HG02588 (cell line): ENCODE measurements at regions not wholly inside any gene's neighbourhood (a gene's known extent, or its start where the extent isn't known, plus 50 kb on each side); places are given as distances from the start of the nearest gene placed in this dataset.

Experiments used
- ATAC-seq: cut with Tn5 transposase; IDR thresholded peaks from one replicate; pipeline ENCODE4 v1.9.1; 2021; ENCODE audit warnings: mild to moderate bottlenecking, moderate library complexity; ENCODE audit not compliant: unreplicated experiment

GRCh38 chr6:81822568-81822967 is 70.1 kb upstream of the TENT5A start:
- ATAC-seq, result no peak

GRCh38 chr6:81821449-81821848 is 69.0 kb upstream of the TENT5A start:
- no peak for ATAC-seq

- ATAC-seq, result no peak
Observed at GRCh38 chr6:81820980-81821379, 68.5 kb upstream of the TENT5A start.

DNA sequence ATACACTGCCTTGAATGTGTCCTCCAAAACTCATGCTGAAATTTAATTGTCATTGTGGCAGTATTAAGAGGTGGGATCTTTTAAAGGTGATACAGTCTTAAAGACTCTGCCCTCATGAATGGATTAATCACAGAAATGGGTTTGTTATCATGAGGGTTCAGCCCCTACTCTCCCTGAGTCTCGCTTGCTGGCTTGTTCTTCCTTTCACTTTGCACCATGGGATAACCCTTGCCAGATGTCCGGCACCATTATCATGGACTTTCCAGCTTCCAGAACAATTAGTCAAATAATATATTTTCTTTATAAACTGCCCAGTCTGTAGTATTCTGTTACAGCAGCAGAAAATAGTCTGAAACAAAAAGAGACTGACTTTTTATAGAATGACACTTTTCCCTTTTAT is 67.9 kb upstream of the TENT5A start:
- no peak for ATAC-seq

- ATAC-seq, result no peak
Observed at GRCh38 chr6:81819767-81820166, 67.3 kb upstream of the TENT5A start.

DNA sequence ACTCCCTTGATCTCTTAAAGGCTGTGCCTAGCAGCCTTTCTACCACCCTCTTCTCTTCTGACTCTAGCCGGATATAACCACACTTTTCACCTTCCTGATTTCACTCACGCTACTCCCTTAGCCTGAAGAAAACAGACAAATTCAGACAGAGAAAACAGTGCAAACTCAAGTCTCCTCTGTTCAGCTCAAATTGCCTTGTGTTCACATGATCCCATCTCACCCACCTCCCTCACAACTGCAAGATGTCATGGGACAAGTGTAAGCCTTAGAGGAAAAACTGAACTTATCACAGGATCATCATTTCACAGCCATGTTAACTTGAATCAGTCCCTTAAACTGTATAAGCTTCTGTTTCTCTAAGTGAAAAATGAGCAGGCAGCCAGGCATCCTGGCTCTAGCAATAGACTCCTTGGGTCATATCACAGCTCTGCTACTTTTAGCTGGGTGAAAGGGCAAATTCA is 66.5 kb upstream of the TENT5A start:
- no peak for ATAC-seq

- ATAC-seq, result no peak
Observed at GRCh38 chr6:81816380-81816779, 63.9 kb upstream of the TENT5A start.

GRCh38 chr6:81814370-81815076 is 62.0 kb upstream of the TENT5A start:
- ATAC-seq, result no peak

DNA sequence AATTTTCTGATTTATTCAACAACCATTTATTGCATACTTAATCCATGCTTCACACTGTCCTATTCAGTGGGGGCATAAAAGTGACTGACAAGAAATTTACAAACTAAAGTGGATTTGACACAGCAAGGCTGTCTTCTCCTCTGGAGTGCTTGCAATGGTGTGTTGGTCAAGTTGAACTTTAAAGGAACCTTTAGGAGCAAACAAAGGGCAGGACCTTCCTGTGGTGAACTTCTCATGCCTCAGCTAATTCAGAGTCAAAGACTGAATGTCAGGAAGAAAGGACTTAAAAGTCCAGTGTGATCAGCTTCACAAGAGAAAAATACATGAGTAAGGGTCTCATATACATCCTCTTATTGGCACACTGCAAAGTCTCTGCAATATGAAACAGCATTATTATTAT is 60.8 kb upstream of the TENT5A start:
- no peak for ATAC-seq

DNA sequence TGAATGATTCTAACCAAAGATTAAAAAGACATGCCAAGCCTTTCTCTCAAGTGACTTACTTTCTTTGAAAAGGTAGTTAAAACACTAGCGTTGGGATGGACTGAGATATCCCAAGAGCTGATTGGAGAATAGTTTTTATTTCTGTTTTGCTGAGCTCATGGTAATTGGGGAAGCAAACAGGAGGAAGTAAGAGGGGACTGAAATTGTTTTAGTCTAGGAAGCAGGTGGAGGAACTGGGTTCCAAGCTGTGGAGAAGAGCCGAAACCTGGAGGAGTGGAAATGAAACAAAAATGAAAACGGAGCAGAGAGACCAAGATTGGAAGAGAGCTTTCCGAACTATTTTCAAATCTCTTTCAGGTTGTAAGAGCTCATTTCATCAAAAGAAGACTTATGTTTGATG is 59.9 kb upstream of the TENT5A start:
- ATAC-seq, result no peak

GRCh38 chr6:81808851-81809570 is 56.5 kb upstream of the TENT5A start:
- ATAC-seq, result no peak

GRCh38 chr6:81806793-81807565 is 54.5 kb upstream of the TENT5A start:
- no peak for ATAC-seq

DNA sequence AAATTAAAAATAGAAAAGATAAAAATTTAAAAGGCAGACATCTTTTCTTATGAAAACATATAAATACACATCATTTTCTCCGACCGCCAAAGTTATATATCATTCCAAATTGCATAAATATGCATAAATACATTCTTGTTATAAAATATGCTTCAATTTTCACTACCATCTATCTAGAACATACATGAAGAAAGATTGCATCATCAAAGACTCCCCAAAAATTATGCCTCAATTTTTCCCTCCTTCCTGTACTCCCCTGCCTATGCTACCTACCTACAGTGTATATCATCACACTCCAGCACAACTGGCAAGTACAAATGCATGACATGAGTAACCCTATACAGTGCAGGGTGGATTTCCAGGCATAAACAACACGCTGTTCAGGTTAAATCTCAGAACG is 49.9 kb upstream of the TENT5A start:
- ATAC-seq, result no peak
